Osteoblast (primary cell): ENCODE measurements at regions not wholly inside any gene's neighbourhood (a gene's known extent, or its start where the extent isn't known, plus 50 kb on each side); places are given as distances from the start of the nearest gene placed in this dataset.

Source experiments
- DNase-seq: peaks from one replicate; pipeline ENCODE4 v3.0.0; 2011; ENCODE audit warnings: low spot score, mixed read lengths; ENCODE audit not compliant: insufficient read length; ENCODE audit errors: missing footprints
- H2AFZ ChIP-seq: 2 replicates; pipeline ENCODE4 v1.6.0; 2011; ENCODE audit warnings: mild to moderate bottlenecking, low read length
- H3K27ac ChIP-seq: 2 replicates; pipeline ENCODE4 v1.5.1; 2011; ENCODE audit warnings: mild to moderate bottlenecking, low read depth, low read length, moderate library complexity
- H3K27me3 ChIP-seq: 2 replicates; pipeline ENCODE4 v1.6.0; 2012; ENCODE audit warnings: mild to moderate bottlenecking, control low read depth, inconsistent platforms, low read length, moderate library complexity; ENCODE audit not compliant: insufficient read depth
- H3K36me3 ChIP-seq: 2 replicates; pipeline ENCODE4 v1.5.1; 2011; ENCODE audit warnings: mild to moderate bottlenecking, low read length, control low read depth, moderate library complexity; ENCODE audit not compliant: insufficient read depth
- H3K4me1 ChIP-seq: 2 replicates; pipeline ENCODE4 v1.5.1; 2011; ENCODE audit warnings: mild to moderate bottlenecking, low read length, control low read depth, moderate library complexity; ENCODE audit not compliant: insufficient read depth
- H3K4me2 ChIP-seq: 2 replicates; pipeline ENCODE4 v1.6.0; 2011; ENCODE audit warnings: mild to moderate bottlenecking, low read length; ENCODE audit not compliant: insufficient read depth
- H3K4me3 ChIP-seq: fragments of 200-600 bp; sonication (generic); 3 replicates; pipeline ENCODE4 v1.5.1; 2012; ENCODE audit warnings: mild to moderate bottlenecking, low read length, inconsistent platforms; ENCODE audit not compliant: insufficient read depth
- H3K79me2 ChIP-seq: 2 replicates; pipeline ENCODE4 v1.6.0; 2012; ENCODE audit warnings: mild to moderate bottlenecking, low read length, control low read depth, inconsistent platforms; ENCODE audit not compliant: insufficient read depth
- H3K9me3 ChIP-seq: 2 replicates; pipeline ENCODE4 v1.5.1; 2011; ENCODE audit warnings: low read depth, low read length, control low read depth
- H4K20me1 ChIP-seq: 2 replicates; pipeline ENCODE4 v1.6.0; 2012; ENCODE audit warnings: mild to moderate bottlenecking, low read length, control low read depth; ENCODE audit not compliant: insufficient read depth
- CTCF ChIP-seq: IDR thresholded peaks from 2 replicates; pipeline ENCODE4 v1.5.1; 2011; ENCODE audit warnings: mild to moderate bottlenecking, low read depth, low read length, moderate library complexity; ENCODE audit errors: extremely low read depth

- H2AFZ ChIP-seq: no peak overlapping the region
- no peak overlapping the region for H3K4me2 ChIP-seq
- H3K79me2 ChIP-seq: no peaks in the 10 kb centered on the region
- no peaks in the 10 kb centered on the region for H3K36me3 ChIP-seq
- H3K4me3 ChIP-seq: no peak overlapping the region
- H3K27ac ChIP-seq: no peak overlapping the region
- H4K20me1 ChIP-seq: no peaks in the 10 kb centered on the region
- TF ChIP-seq CTCF: no peak
- H3K4me1 ChIP-seq: no peaks in the 10 kb centered on the region
- no peaks in the 10 kb centered on the region for H3K27me3 ChIP-seq
- H3K9me3 ChIP-seq: no peaks in the 10 kb centered on the region
- no peak for DNase-seq
Observed at GRCh38 chr19:23531976-23532375, 136.7 kb upstream of the ZNF91 start.

- Histone ChIP-seq H3K9me3 (no peaks in the 10 kb centered on the region), H3K79me2 (no peaks in the 10 kb centered on the region), H3K4me3 (no peak overlapping the region), H3K36me3 (no peaks in the 10 kb centered on the region), H4K20me1 (no peaks in the 10 kb centered on the region), H3K4me2 (no peak overlapping the region), H3K27me3 (no peaks in the 10 kb centered on the region), H3K27ac (no peak overlapping the region), H2AFZ (no peak overlapping the region), H3K4me1 (no peaks in the 10 kb centered on the region)
- no peak for DNase-seq
- no peak for TF ChIP-seq CTCF
Observed at GRCh38 chr19:23531231-23531790, 136.0 kb upstream of the ZNF91 start.

GRCh38 chr19:23528376-23528775 lies 133.1 kb upstream of the ZNF91 start:
- DNase-seq: no peak
- no peaks in the 10 kb centered on the region for H3K27me3 ChIP-seq
- H4K20me1 ChIP-seq: no peaks in the 10 kb centered on the region
- no peaks in the 10 kb centered on the region for H3K36me3 ChIP-seq
- no peak overlapping the region for H3K4me2 ChIP-seq
- H3K27ac ChIP-seq: no peak overlapping the region
- H3K79me2 ChIP-seq: no peaks in the 10 kb centered on the region
- H2AFZ ChIP-seq: no peak overlapping the region
- H3K4me3 ChIP-seq: no peak overlapping the region
- no peak for TF ChIP-seq CTCF
- H3K4me1 ChIP-seq: no peaks in the 10 kb centered on the region
- H3K9me3 ChIP-seq: no peaks in the 10 kb centered on the region

- Histone ChIP-seq H3K4me3 (no peak overlapping the region), H4K20me1 (no peaks in the 10 kb centered on the region), H3K27me3 (no peaks in the 10 kb centered on the region), H3K4me2 (no peak overlapping the region), H3K9me3 (no peaks in the 10 kb centered on the region), H3K79me2 (no peaks in the 10 kb centered on the region), H3K4me1 (no peaks in the 10 kb centered on the region), H3K27ac (no peak overlapping the region), H2AFZ (no peak overlapping the region), H3K36me3 (no peaks in the 10 kb centered on the region)
- no peak for DNase-seq
- TF ChIP-seq CTCF: no peak
Observed at GRCh38 chr19:23527797-23528196, 132.5 kb upstream of the ZNF91 start.
